ENCODE measurements at regions not wholly inside any gene's neighbourhood (a gene's known extent, or its start where the extent isn't known, plus 50 kb on each side); places are given as distances from the start of the nearest gene placed in this dataset.

DNA sequence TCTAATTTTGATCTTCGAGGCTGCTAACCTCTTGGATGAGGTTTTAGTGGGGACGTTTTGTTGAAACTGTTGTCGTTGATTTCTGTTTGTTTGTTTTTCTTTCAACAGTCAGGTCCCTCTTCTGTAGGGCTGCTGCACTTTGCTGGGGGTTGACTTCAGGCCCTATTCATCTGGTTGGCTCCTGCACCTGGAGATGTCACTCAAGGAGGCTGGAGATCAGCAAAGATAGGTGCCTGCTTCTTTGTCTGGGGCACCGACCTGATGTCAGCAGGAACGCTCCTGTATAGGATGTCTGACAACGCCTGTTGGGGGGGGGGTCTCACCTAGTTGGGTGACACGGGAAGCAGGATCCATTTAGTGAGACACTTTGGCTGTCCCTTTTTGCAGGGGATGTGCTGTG, 915.6 kb upstream of the CHAC2 start:
- FAIRE-seq = no peak
- DNase-seq (ENCODE audit: extremely low spot score, insufficient read length, low read depth) = no peak

GRCh38 chr2:52844701-52845423, 922.7 kb upstream of the CHAC2 start:
- no peak for FAIRE-seq
- DNase-seq (ENCODE audit: extremely low spot score, insufficient read length, low read depth) = no peak

- DNase-seq (ENCODE audit: extremely low spot score, insufficient read length, low read depth) = no peak
- no peak for FAIRE-seq
These were observed 931.7 kb upstream of the CHAC2 start for GRCh38 chr2:52835909-52836308.

DNA sequence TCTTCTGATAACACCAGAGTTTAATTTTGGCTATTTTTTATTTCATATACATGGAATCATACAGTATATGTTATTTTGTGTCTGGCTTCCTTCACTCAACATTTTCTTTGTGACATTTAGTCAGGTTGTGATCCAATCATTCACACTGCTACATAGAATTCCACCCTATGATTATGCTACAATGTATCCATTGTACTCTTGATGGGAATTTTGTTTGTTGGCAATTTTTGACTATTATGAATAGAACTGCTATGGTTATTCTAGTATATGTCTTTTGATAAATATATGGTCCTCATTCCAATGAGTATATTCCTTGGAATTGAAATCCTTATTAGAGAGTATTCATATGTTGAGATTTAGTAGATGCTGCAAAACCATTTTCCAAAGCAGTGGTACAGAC, 936.4 kb upstream of the CHAC2 start:
- no peak for FAIRE-seq
- DNase-seq (ENCODE audit: extremely low spot score, insufficient read length, low read depth) = no peak

DNA sequence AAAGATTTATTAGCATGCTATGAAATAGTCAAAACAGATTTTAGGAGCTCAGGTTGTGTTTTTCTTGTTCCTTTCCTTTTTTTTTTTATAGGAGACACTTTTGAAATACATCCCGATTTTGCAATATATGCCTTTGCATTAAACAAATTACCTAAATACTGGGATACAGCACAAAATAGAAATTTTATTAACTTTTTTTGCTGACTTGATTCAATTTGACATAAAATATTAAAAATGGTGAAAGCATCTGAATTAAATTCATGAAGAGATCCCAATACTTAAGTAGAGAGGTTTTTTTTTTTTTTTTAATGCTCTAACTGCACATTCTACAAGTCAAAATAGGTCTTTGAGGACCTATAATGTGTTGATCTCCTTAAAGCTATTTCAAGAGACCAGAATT, 939.5 kb upstream of the CHAC2 start:
- DNase-seq (ENCODE audit: extremely low spot score, insufficient read length, low read depth) = no peak
- no peak for FAIRE-seq

- FAIRE-seq (no peak), DNase-seq (ENCODE audit: extremely low spot score, insufficient read length, low read depth) (no peak)
These were observed 946.0 kb upstream of the CHAC2 start for GRCh38 chr2:52821631-52822030.

GRCh38 chr2:52818958-52819357, 948.6 kb upstream of the CHAC2 start:
- DNase-seq (ENCODE audit: extremely low spot score, insufficient read length, low read depth) (no peak), FAIRE-seq (no peak)

DNA sequence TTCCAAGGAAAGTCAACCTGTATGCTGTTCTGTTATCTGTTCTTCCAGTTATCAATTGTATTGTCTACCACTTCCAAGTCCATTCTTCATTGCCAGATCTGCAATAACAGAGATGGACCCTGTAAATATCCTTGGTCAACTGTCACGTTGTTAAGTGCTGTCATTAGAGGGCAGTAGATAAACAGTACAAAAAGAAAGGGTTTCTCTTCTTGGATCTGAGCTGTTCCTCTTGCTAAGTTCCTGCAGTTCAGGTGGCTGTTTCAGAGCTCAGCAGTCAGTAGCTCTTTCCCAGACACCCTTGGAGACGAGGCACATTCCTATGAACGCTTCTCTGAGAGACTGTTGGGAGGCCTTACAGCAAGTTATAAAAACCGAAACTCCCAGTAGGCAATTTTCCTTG, 957.1 kb upstream of the CHAC2 start:
- FAIRE-seq (peak; percentile 62), DNase-seq (ENCODE audit: extremely low spot score, insufficient read length, low read depth) (no peak)

GRCh38 chr2:52805901-52806410, 961.6 kb upstream of the CHAC2 start:
- FAIRE-seq (no peak), DNase-seq (ENCODE audit: extremely low spot score, insufficient read length, low read depth) (no peak)

- FAIRE-seq (no peak), DNase-seq (ENCODE audit: extremely low spot score, insufficient read length, low read depth) (no peak)
These were observed 973.0 kb upstream of the CHAC2 start for GRCh38 chr2:52794581-52794980.

DNA sequence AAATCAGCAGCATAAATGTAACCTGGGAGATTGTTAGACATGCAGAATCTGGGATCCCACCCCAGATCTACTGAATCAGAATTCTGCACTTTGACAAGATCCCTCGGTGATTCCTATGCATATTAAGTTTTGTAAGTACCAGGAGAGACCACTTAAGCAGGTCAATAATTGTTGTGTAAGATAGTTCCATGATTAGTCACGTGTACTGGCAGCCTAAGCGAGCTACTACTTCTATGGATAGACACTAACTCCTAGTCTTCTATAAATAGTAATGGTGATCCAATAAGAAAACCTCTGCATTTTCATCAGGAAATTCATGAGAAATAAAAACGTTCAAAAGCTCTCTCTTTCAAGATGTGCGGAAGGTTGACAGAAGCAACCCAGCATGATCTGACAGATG, 988.2 kb upstream of the CHAC2 start:
- no peak for FAIRE-seq
- DNase-seq (ENCODE audit: extremely low spot score, insufficient read length, low read depth) = no peak

GRCh38 chr2:52776571-52776970, 991.0 kb upstream of the CHAC2 start:
- FAIRE-seq = no peak
- no peak for DNase-seq (ENCODE audit: extremely low spot score, insufficient read length, low read depth)

GRCh38 chr2:52775674-52776073, 991.9 kb upstream of the CHAC2 start:
- DNase-seq (ENCODE audit: extremely low spot score, insufficient read length, low read depth) (no peak), FAIRE-seq (no peak)

DNA sequence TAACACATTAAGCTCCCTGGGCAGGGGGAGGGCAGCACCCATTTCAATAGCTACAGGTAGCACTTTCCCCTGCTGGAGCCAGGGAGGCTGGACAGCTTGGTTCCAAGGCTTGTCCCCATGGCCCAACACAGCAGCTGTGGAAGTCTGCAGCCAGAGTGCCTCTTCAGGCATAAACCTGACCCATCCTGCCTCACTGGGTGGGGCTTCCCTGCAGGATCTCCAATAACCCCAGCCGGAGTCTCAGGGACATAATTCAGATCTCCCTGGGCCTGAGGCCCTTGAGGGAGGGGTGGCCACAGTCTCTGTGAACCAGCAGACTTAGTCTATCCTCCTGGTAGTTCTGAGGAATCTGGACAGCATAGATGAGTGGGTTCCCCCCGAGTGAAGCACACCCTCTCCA, 1001.9 kb upstream of the CHAC2 start:
- DNase-seq (ENCODE audit: extremely low spot score, insufficient read length, low read depth) (no peak), FAIRE-seq (no peak)

DNA sequence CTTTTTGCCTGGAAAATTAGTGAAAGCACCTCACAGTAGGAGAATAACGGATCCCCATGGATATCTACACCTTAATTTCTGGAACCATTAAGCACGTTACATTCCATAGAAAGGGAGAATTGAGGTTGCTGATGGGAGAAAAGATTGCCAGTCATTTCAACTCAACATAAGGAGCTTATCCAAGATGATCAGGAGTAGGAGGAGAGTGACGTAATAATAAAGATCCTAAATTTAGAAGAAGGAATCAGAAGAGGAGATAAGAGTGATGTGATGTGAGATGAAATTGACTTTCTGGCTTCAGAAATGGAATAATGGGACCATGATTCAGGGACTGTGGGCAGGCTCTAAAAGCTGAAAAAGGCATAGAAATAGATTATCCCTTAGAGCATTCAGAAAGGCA, 1017.8 kb upstream of the CHAC2 start:
- FAIRE-seq = no peak
- no peak for DNase-seq (ENCODE audit: extremely low spot score, insufficient read length, low read depth)

- FAIRE-seq = no peak
These were observed 1022.5 kb upstream of the CHAC2 start for GRCh38 chr2:52745144-52745543.

GRCh38 chr2:52732849-52733395, 1034.7 kb upstream of the CHAC2 start:
- FAIRE-seq = no peak
- DNase-seq (ENCODE audit: extremely low spot score, insufficient read length, low read depth) = no peak

More at GRCh38 chr2:52745144-52745543, 1022.5 kb upstream of the CHAC2 start:
- no peak for DNase-seq (ENCODE audit: extremely low spot score, insufficient read length, low read depth)

GRCh38 chr2:52724585-52724984, 1043.0 kb upstream of the CHAC2 start:
- DNase-seq (ENCODE audit: extremely low spot score, insufficient read length, low read depth) (no peak), FAIRE-seq (no peak)

DNA sequence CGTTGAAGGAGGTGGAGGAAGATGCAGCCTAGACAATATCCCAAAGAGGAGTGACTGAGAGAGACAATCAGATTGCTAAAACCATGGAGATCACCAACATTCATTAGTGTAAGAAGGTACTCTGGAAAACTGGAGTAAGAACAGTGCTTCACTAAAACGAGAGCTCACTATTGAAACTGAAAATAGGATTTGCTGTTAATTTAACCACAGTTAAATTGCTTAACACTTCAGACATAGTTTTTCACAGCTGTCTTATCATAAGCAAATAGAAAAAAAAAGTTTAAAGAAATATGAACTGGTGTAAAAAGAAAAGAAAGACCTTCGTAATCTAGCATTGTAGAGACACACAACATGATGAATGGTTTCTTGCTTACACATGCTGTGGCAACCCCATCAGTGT, 1049.8 kb upstream of the CHAC2 start:
- no peak for DNase-seq (ENCODE audit: extremely low spot score, insufficient read length, low read depth)

DNA sequence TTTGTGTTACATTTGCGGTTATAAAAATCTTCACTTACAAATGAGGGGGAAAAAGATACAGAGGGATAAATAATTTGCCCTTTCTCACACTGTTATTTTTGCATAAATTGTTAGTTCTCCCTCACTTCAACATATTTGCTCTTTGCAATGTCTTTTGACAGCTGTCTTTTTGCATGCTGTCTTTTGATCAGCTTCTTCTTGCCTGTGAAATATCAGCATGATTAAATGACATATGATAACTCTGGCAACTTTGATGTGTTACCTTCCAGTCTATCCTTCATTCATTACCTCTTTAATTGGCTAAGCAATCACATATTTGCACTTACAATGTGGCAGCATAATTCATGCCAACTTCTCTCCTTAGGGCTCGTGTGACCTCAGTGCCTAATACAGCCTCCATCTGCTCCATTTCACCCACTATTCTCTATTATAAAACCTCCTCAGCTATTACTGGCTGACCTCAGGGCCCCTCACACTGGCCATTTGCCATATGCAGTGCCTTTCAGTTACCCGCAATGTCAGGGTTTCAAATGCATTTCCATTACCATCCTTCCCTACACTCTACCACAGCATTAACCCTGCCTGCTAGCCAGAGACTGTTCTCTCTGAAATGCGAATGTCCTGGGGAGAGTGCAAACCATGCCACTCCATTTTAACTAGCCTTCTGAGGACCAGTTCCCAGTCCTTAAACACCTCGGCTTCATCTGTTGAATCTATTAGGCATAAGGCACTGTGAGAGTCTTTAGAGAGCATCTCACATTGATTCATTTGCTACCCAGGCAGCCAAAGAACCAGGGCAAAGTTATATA, 1056.6 kb upstream of the CHAC2 start:
- FAIRE-seq = no peak

More for the DNA sequence above, 1049.8 kb upstream of the CHAC2 start:
- no peak for FAIRE-seq

DNA sequence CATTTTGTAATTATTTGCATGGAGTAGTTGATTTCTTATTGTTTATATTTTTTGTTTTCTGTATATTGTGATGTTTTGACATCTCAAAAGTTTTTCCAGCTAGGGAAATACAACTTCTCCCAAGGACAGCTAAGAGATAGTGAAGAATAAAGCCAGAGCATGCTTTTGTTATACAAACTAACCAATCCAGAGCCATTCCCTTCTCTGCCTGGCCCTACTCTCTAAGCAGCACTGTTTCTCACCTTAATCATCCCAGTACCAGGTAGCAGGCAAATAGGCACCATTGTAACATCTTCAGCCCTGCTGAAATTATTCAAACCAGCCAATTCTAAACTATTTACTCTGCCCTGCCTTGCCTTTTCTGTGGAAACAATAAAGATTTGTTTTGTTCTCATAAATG, 1063.4 kb upstream of the CHAC2 start:
- FAIRE-seq (no peak), DNase-seq (ENCODE audit: extremely low spot score, insufficient read length, low read depth) (no peak)

More for the DNA sequence above, 1056.6 kb upstream of the CHAC2 start:
- DNase-seq (ENCODE audit: extremely low spot score, insufficient read length, low read depth) = no peak

All from GM18507 (cell line).